Effector memory CD8-positive, alpha-beta T cell (primary cell): ENCODE measurements at regions not wholly inside any gene's neighbourhood (a gene's known extent, or its start where the extent isn't known, plus 50 kb on each side); places are given as distances from the start of the nearest gene placed in this dataset.

Experiments used
- ATAC-seq: fragments of 150-1000 bp; cut with Tn5 transposase; replicated peaks from 2 replicates; pipeline ENCODE4 v1.10.0; 2021; ENCODE audit warnings: mild to moderate bottlenecking, moderate library complexity
- DNase-seq, 3 experiments: peaks; one replicate each; pipeline ENCODE4 v3.0.0; 2021
- H3K27ac Mint-ChIP-seq, 2 donors: one replicate each; pipeline ENCODE4 v1.8.0; 2022; ENCODE audit warnings: mild to moderate bottlenecking in 2 of 2, mixed read lengths in 2 of 2, moderate library complexity in 2 of 2
- H3K27me3 Mint-ChIP-seq, 2 donors: one replicate each; pipeline ENCODE4 v1.8.0; 2022; ENCODE audit warnings: mixed read lengths in 2 of 2
- H3K36me3 Mint-ChIP-seq: one replicate; pipeline ENCODE4 v1.8.0; 2022; ENCODE audit warnings: mild to moderate bottlenecking, moderate library complexity, mixed read lengths; ENCODE audit not compliant: insufficient read depth
- H3K4me1 Mint-ChIP-seq, 2 donors: one replicate each; pipeline ENCODE4 v1.8.0; 2022; ENCODE audit warnings: low read depth in 2 of 2, mixed read lengths in 2 of 2
- H3K4me3 Mint-ChIP-seq, 2 donors: one replicate each; pipeline ENCODE4 v1.8.0; 2022; ENCODE audit warnings: mild to moderate bottlenecking in 2 of 2, mixed read lengths in 2 of 2, moderate library complexity in 2 of 2
- H3K9me3 Mint-ChIP-seq, 2 donors: one replicate each; pipeline ENCODE4 v1.8.0; 2022; ENCODE audit warnings: mixed read lengths in 2 of 2

DNA sequence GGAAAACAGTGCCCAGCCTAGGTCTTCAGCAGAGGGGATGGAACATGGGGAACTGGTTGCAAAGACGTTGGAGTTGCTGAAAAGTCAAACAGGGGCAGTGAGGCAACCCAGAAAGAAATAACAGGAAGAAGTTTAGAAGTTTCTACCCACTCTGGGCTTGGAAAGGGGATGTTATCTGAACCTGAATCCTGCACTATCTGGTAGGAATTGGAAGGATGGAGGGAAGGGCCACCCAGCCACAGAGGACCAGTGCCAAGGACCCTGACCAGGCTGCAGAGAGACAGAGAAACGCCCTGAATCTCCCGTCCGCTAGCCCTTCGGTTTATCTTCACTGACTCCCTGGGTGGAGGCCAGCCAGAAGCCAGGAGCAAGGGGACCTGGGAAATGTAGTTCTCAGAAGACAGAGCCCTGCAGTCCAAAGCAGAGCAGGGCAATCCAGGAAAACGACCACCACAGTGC is 217.3 kb upstream of the RREB1 start:
- Mint-ChIP-seq H3K36me3 (peaks cover 2% of the 10 kb centered on the region), H3K9me3 (no peaks in the 10 kb centered on the region), H3K4me1 (no peaks in the 10 kb centered on the region), H3K27ac (no peak overlapping the region), H3K27me3 (peaks cover 0 to 6% of the 10 kb centered on the region in 2 donors), H3K4me3 (no peak overlapping the region)
- DNase-seq (no peak), ATAC-seq (no peak)

DNA sequence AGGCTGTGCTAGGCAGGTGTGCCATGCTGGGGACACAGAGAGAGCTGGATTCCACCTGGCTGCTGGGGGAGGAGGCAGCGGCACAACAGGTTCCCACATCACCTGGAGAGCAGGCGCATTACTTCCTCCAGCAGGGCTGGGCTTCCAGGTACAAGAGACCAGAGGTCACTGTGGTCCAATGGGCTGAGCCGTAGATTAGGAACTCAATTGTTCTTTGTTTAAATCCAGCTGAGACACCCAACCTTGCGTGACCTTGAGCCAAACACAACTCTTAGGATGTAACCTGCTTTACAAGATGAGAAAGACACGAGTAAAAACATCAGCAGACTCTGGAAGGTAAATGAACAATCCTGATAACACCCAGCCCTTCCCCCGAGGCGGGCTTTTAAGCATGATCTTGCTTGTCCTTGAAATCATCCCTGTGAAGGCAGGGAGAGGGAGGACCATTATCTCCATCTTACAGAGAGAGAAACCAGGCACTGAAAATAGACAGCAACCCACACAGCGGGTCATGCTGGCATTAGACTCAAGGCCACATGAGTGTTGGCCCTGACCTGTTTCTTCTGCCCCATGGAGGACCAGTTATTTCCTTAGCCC is 216.5 kb upstream of the RREB1 start:
- H3K27ac Mint-ChIP-seq = peak overlapping the region in 1 of 2 donors; percentile 4

DNA sequence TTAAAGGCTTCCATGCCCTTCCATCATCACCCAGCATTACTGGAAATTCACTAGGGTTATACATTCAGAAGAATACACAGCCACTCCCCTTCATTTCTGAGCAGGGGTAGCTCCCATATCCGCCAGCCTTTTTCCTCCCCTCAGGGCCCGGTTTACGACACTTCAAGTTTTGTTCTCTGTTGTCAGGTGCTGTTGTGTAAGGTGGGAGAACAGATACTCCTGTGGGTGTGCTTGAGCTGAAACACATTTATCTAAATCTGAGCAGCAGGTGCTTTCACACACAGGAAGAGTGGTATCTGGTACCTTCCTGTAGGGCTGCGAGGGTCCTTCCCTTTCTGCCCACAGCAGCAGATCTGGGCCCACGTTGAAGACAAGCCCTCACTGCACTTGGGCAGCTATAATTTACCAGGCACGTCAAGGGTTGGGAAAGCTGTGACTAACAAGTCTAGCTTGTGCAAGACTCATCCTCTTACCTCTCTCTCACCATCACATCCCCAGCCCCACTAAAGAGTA is 215.8 kb upstream of the RREB1 start:
- no peaks in the 10 kb centered on the region for H3K4me1 Mint-ChIP-seq
- peaks cover 0 to 11% of the 10 kb centered on the region in 2 donors for H3K27me3 Mint-ChIP-seq
- H3K4me3 Mint-ChIP-seq = no peak overlapping the region
- H3K27ac Mint-ChIP-seq = no peak overlapping the region
- no peaks in the 10 kb centered on the region for H3K9me3 Mint-ChIP-seq
- DNase-seq (no peak), ATAC-seq (no peak)
- peaks cover under 1% of the 10 kb centered on the region for H3K36me3 Mint-ChIP-seq

More for the DNA sequence above, 216.5 kb upstream of the RREB1 start:
- Mint-ChIP-seq H3K9me3 (no peaks in the 10 kb centered on the region), H3K36me3 (peaks cover 2% of the 10 kb centered on the region), H3K4me1 (no peaks in the 10 kb centered on the region), H3K4me3 (no peak overlapping the region), H3K27me3 (peaks cover 0 to 11% of the 10 kb centered on the region in 2 donors)
- ATAC-seq = no peak
- DNase-seq = no peak

DNA sequence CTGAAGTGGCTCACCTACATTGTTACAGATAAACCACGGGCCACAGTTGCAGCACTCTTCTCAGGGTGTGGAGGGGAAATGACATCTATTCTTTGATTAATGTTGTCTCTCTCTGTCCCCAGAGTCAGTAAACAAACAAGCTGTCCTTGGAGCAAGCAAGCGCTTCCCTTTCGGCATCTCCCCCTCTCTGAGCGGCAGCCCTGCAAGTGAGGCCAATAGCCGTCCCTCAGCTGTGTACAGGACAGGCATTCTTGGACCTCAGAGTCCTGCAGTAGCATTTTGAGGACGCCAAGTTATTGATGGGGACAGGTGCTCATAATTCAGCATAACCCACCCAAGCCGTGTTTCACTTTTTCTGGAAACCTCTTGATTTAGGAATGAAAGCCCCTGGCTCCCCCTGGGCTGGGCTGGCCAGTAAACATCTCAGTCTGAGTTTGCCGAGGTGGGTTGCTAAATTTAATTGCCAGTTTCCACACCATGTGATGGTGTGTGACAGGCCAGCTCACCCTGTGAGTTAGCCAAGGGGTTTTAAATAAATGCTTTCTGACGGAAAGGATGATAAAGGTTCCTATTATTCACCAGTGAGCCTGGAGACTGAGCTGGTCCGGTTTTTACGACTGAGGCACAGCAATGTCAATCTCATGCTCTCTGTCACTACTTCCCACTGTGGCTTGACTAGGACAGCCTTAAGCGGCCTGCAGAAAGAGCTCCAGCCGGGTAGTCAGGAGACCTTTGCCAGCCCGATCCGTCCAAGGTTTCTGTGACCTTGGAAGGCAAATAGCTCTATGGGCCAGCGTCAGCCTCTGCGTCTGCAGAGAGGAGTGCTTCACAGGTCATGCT is 214.8 kb upstream of the RREB1 start:
- H3K27ac Mint-ChIP-seq = no peak overlapping the region
- H3K36me3 Mint-ChIP-seq = no peaks in the 10 kb centered on the region
- H3K27me3 Mint-ChIP-seq = peaks cover under 1 to 11% of the 10 kb centered on the region in 2 donors
- H3K9me3 Mint-ChIP-seq = no peaks in the 10 kb centered on the region
- no peaks in the 10 kb centered on the region for H3K4me1 Mint-ChIP-seq
- DNase-seq (no peak), ATAC-seq (no peak)
- no peak overlapping the region for H3K4me3 Mint-ChIP-seq

GRCh38 chr6:6893701-6894100 is 214.1 kb upstream of the RREB1 start:
- Mint-ChIP-seq H3K4me1 (no peaks in the 10 kb centered on the region), H3K27ac (no peak overlapping the region), H3K27me3 (peaks cover 8 to 11% of the 10 kb centered on the region in 2 donors), H3K9me3 (no peaks in the 10 kb centered on the region), H3K4me3 (no peak overlapping the region), H3K36me3 (no peaks in the 10 kb centered on the region)
- DNase-seq (no peak), ATAC-seq (no peak)

- H3K27ac Mint-ChIP-seq = no peak overlapping the region
- no peaks in the 10 kb centered on the region for H3K9me3 Mint-ChIP-seq
- no peaks in the 10 kb centered on the region for H3K36me3 Mint-ChIP-seq
- DNase-seq (no peak), ATAC-seq (no peak)
- peaks cover 11 to 21% of the 10 kb centered on the region in 2 donors for H3K27me3 Mint-ChIP-seq
- H3K4me3 Mint-ChIP-seq = no peak overlapping the region
- H3K4me1 Mint-ChIP-seq = no peaks in the 10 kb centered on the region
These were observed 211.8 kb upstream of the RREB1 start for GRCh38 chr6:6895929-6896328.

- no peak for DNase-seq
- Mint-ChIP-seq H3K27me3 (peaks cover 18 to 31% of the 10 kb centered on the region in 2 donors), H3K9me3 (no peaks in the 10 kb centered on the region), H3K4me1 (no peaks in the 10 kb centered on the region), H3K36me3 (peaks cover under 1% of the 10 kb centered on the region), H3K4me3 (no peak overlapping the region), H3K27ac (peak overlapping the region in 1 of 2 donors; percentile 1)
- ATAC-seq = no peak
These were observed 210.6 kb upstream of the RREB1 start for GRCh38 chr6:6897140-6897539.

- H3K4me1 Mint-ChIP-seq = no peaks in the 10 kb centered on the region
- no peak overlapping the region for H3K4me3 Mint-ChIP-seq
- ATAC-seq (no peak), DNase-seq (no peak)
- H3K36me3 Mint-ChIP-seq = peaks cover 3% of the 10 kb centered on the region
- H3K27ac Mint-ChIP-seq = no peak overlapping the region
- H3K9me3 Mint-ChIP-seq = no peaks in the 10 kb centered on the region
- peaks cover 20 to 63% of the 10 kb centered on the region in 2 donors for H3K27me3 Mint-ChIP-seq
These were observed 207.1 kb upstream of the RREB1 start for GRCh38 chr6:6900569-6901204.

- Mint-ChIP-seq H3K4me1 (no peaks in the 10 kb centered on the region), H3K36me3 (peaks cover 3% of the 10 kb centered on the region), H3K27me3 (peaks cover 15 to 69% of the 10 kb centered on the region in 2 donors), H3K9me3 (no peaks in the 10 kb centered on the region), H3K4me3 (no peak overlapping the region), H3K27ac (no peak overlapping the region)
- no peak for DNase-seq
- no peak for ATAC-seq
These were observed 206.5 kb upstream of the RREB1 start for GRCh38 chr6:6901205-6901719.

- no peaks in the 10 kb centered on the region for H3K4me1 Mint-ChIP-seq
- ATAC-seq (no peak), DNase-seq (no peak)
- H3K36me3 Mint-ChIP-seq = peaks cover 3% of the 10 kb centered on the region
- no peak overlapping the region for H3K4me3 Mint-ChIP-seq
- H3K27ac Mint-ChIP-seq = no peak overlapping the region
- H3K9me3 Mint-ChIP-seq = no peaks in the 10 kb centered on the region
- peaks cover 15 to 69% of the 10 kb centered on the region in 2 donors for H3K27me3 Mint-ChIP-seq
These were observed 205.8 kb upstream of the RREB1 start for GRCh38 chr6:6901945-6902344.

DNA sequence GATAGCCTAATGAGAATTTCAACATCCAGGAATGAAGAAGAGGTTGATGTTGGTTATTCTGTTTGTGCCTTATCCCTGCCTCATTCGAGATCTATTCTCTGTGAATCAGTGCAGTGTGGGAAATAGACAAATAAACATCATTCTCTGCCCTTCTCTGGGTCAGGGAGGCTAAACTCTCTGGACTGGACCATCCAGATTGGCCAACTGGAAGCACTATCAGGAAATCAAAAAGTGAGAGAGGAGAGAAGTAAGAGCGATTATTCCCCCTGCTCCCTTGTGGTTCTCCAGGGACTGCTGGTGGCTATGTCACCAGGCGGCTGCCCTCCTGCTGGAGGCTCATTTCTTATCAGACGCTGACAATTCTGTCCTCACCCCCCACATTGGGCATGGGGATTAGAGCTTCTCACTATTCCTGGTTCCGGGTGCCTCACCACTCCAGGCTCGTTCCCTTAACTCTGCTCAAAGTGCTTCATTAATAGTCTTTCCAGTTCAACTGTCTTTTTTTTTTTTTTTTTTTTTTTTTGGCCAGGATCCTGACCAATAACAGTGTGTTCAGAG is 201.7 kb upstream of the RREB1 start:
- H3K27ac Mint-ChIP-seq = no peak overlapping the region
- ATAC-seq (no peak), DNase-seq (no peak)
- no peak overlapping the region for H3K4me3 Mint-ChIP-seq
- H3K36me3 Mint-ChIP-seq = peaks cover 3% of the 10 kb centered on the region
- no peaks in the 10 kb centered on the region for H3K9me3 Mint-ChIP-seq
- H3K4me1 Mint-ChIP-seq = no peaks in the 10 kb centered on the region
- H3K27me3 Mint-ChIP-seq = peaks cover 20 to 63% of the 10 kb centered on the region in 2 donors

- Mint-ChIP-seq H3K4me1 (no peaks in the 10 kb centered on the region), H3K9me3 (no peaks in the 10 kb centered on the region), H3K27me3 (peaks cover 14 to 63% of the 10 kb centered on the region in 2 donors), H3K4me3 (no peak overlapping the region), H3K36me3 (peaks cover 3% of the 10 kb centered on the region), H3K27ac (no peak overlapping the region)
- ATAC-seq (no peak), DNase-seq (no peak)
These were observed 201.1 kb upstream of the RREB1 start for GRCh38 chr6:6906570-6907213.

DNA sequence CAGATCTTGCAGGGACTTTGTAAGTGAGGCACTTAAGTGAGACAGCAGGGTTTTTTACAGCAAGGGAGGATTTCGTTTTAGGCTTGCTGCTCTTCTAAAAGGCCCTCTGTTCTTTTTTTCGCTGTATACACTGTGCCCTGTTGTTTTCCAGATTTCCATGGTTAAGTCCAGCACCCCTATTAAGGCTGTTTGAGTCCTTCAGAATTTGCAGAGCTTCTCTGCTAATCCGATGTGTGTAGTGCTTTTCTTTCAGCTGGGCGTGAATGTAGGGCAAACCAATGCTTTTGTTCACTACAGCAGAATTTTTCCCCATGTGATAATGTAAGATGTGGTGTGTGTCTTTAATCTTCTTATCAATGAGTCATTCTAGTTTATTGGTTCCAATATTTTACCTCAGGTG is 200.5 kb upstream of the RREB1 start:
- ATAC-seq (no peak), DNase-seq (no peak)
- H3K27ac Mint-ChIP-seq = no peak overlapping the region
- H3K27me3 Mint-ChIP-seq = peaks cover 18 to 59% of the 10 kb centered on the region in 2 donors
- H3K36me3 Mint-ChIP-seq = peaks cover under 1% of the 10 kb centered on the region
- H3K4me1 Mint-ChIP-seq = no peaks in the 10 kb centered on the region
- H3K9me3 Mint-ChIP-seq = no peaks in the 10 kb centered on the region
- no peak overlapping the region for H3K4me3 Mint-ChIP-seq
